OCI-LY3 (cell line): ENCODE measurements at regions not wholly inside any gene's neighbourhood (a gene's known extent, or its start where the extent isn't known, plus 50 kb on each side); places are given as distances from the start of the nearest gene placed in this dataset.

Experiments used
- CTCF ChIP-seq: fragments of 200-600, 300-600 bp; sonication (generic); IDR thresholded peaks from 2 replicates; pipeline ENCODE4 v1.5.1; 2014; ENCODE audit warnings: antibody characterized with exemption, low read length, low read depth
- EZH2phosphoT487 ChIP-seq: fragments of 200-600 bp; shearing (Covaris generic); IDR thresholded peaks from 2 replicates; pipeline ENCODE4 v1.6.1; 2018; ENCODE audit warnings: antibody characterized with exemption, mixed run types, low read depth

DNA sequence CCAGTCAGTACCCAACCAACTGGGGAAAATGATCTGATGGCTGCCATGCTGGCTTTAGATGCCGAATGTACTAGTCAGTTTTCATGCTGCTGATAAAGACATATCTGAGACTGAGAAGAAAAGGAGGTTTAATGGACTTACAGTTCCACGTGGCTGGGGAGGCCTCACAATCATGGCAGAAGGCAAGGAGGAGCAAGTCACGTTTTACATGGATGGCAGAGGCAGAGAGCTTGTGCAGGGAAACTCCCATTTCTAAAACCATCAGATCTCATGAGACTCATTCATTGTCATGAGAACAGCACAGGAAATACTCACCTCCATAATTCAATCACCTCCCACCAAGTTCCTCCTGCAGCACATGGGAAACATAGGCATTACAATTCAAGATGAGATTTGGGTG is 508.9 kb upstream of the NRP1 start:
- TF ChIP-seq CTCF (no peak), EZH2phosphoT487 (no peak)
